GM10266 (cell line): ENCODE measurements at regions not wholly inside any gene's neighbourhood (a gene's known extent, or its start where the extent isn't known, plus 50 kb on each side); places are given as distances from the start of the nearest gene placed in this dataset.

Experiments used
- DNase-seq: peaks from one replicate; pipeline ENCODE4 v3.0.0; 2012; ENCODE audit errors: extremely low spot score
- CTCF ChIP-seq: IDR thresholded peaks from 2 replicates; pipeline ENCODE4 v1.5.1; 2012; ENCODE audit warnings: mild to moderate bottlenecking, low read depth; ENCODE audit not compliant: control insufficient read depth, insufficient read depth; ENCODE audit errors: missing control alignments

DNA sequence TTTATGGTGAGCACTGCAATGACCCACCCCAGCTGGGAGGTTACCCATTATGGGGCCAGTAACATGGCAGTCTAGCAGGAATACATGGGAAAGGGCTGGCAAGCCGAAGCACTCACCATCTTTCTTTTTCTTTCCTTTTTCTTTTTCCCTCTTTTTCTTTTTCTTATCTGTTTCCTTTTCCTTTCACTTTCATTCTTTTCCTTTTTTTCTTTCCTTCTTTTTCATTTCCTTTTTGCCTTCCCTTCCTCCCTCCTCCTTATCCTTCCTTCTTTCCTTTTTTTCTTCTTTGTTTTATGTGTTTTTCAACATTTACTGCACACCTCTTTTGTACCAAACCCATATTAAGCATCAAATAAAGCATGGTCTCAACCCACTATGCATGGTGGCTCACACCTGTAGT is 501.1 kb downstream of the MED13L start:
- no peak for TF ChIP-seq CTCF
- DNase-seq = no peak

DNA sequence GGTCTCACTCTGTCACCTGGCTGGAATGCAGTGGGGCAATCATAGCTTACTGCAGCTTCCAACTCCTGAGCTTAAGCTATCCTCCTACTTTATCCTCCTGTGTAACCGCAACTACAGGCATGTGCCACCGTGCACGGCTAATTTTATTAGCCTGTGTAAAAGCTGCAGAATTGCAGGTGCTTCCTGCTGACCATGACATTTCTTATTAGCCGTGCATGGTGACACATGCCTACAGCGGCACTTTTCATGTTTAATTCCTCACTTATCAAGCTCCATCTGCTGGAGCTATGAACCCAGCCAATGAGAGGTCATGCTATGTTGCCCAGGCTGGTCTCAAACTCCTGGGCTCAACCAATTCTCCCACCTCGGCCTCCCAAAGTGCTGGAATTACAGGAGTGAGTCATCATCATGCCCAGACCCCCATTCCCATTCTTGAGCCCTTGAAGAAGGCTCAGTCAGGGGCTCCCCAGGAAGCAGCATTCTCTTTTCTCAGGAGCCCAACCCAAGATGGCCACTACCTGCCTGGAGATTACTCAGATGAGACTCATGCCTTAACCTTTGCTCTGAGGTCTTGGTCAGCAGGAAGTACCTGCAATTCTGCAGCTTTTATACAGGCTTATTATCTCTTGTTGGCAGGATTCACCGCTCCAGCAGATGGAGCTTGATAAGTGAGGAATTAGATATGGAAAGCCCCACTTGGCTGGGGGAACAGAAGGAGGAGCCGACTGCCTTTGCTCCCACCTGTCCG is 503.2 kb downstream of the MED13L start:
- DNase-seq = no peak
- no peak for TF ChIP-seq CTCF

DNA sequence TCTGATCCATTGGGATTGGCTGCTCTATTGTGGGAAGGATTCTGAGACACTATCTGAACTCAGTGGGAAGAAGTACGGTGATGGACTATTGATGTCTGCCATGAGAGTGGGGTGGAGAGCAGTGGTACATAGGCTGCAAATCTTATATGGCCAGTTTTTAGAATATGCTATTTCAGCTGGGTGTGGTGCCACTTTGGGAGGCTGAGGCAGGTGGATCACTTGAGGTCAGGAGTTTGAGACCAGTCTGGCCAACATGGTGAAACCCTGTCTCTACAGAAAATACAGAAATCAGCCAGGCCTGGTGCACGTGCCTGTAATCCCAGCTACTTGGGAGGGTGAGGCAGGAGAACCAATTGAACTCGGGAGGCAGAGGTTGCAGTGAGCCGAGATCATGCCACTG is 505.9 kb downstream of the MED13L start:
- no peak for DNase-seq
- no peak for TF ChIP-seq CTCF

DNA sequence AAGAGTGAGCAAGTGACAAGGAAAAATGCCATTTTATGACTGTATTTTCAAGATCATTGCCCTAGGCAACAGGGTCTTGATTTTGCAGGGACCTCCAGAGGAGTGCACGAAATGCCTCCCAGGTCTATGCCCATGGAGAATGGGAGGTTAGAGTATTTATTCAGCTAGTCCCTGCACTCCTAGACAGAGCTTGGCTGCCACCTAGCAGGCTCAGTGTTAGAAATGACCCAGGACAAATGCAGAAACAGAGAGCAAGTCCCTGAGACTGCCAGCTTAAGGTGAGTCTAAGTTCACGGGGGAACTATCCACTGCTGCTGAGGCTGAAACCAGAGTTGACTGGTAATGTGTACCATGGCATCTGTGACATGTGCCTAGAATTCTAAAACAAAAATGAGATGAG is 506.4 kb downstream of the MED13L start:
- no peak for TF ChIP-seq CTCF
- DNase-seq = no peak

GRCh38 chr12:115770643-115771042 is 506.9 kb downstream of the MED13L start:
- no peak for DNase-seq
- no peak for TF ChIP-seq CTCF

DNA sequence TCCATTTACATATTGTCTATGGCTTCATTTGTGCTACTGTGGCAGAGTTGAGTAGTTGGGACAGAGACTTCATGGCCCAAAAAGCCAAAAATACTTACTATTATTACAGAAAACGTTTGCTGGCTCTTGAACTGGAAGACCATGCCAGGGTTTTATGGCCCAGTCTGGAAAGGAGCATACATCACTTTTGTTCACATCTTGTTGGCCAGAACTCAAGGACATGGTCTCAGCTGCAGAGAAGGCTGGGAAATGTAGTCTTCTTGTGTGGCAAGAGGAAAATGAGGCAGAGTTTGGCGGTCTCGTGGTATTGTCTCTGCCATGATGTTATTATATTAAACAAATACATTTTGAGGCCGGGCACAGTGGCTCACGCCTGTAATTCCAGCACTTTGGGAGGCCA is 509.6 kb downstream of the MED13L start:
- no peak for DNase-seq
- TF ChIP-seq CTCF = no peak

- TF ChIP-seq CTCF = no peak
- no peak for DNase-seq
Measured at GRCh38 chr12:115763982-115764621, 513.4 kb downstream of the MED13L start.
